ENCODE measurements at regions not wholly inside any gene's neighbourhood (a gene's known extent, or its start where the extent isn't known, plus 50 kb on each side); places are given as distances from the start of the nearest gene placed in this dataset.

GRCh38 chr5:68455216-68455615, 239.7 kb downstream of the PIK3R1 start:
- Histone ChIP-seq H3K4me1 (peaks cover 10 to 29% of the 10 kb centered on the region in 2 donors), H3K36me3 (no peaks in the 10 kb centered on the region), H3K27ac (no peak overlapping the region), H3K4me3 (no peak overlapping the region), H3K27me3 (no peaks in the 10 kb centered on the region), H3K9me3 (no peaks in the 10 kb centered on the region)
- DNase-seq (no peak), ATAC-seq (no peak)
- intact Hi-C loops (cut with DNase I), result no loop called here
- no peak for TF ChIP-seq CTCF (IDR thresholded peaks at IDR 0.05)

- ATAC-seq (peak; percentile 94), DNase-seq (peak in 2 of 4 donors; percentile 34 to 89)
- Histone ChIP-seq H3K9me3 (no peaks in the 10 kb centered on the region), H3K27ac (no peak overlapping the region), H3K4me3 (no peak overlapping the region), H3K27me3 (no peaks in the 10 kb centered on the region), H3K4me1 (peaks cover 6 to 29% of the 10 kb centered on the region in 2 donors), H3K36me3 (no peaks in the 10 kb centered on the region)
- intact Hi-C loops (cut with DNase I), result no loop called here
- TF ChIP-seq CTCF (IDR thresholded peaks at IDR 0.05), result no peak
Measured at GRCh38 chr5:68456756-68457217, 241.2 kb downstream of the PIK3R1 start.

- TF ChIP-seq CTCF (IDR thresholded peaks at IDR 0.05), result no peak
- Histone ChIP-seq H3K4me1 (peaks cover 6 to 29% of the 10 kb centered on the region in 2 donors), H3K9me3 (no peaks in the 10 kb centered on the region), H3K27me3 (no peaks in the 10 kb centered on the region), H3K36me3 (no peaks in the 10 kb centered on the region), H3K4me3 (no peak overlapping the region), H3K27ac (no peak overlapping the region)
- ATAC-seq, result no peak
- no peak for DNase-seq
- intact Hi-C loops (cut with DNase I), result no loop called here
Measured at GRCh38 chr5:68457285-68457684, 241.7 kb downstream of the PIK3R1 start.

GRCh38 chr5:68458416-68459021, 243.0 kb downstream of the PIK3R1 start:
- intact Hi-C loops (cut with DNase I), result no loop called here
- no peak overlapping the region for H3K27ac ChIP-seq
- H3K4me3 ChIP-seq, result no peak overlapping the region
- ATAC-seq, result no peak
- TF ChIP-seq CTCF (IDR thresholded peaks at IDR 0.05), result no peak
- no peaks in the 10 kb centered on the region for H3K27me3 ChIP-seq
- DNase-seq, result no peak
- peaks cover 6 to 29% of the 10 kb centered on the region in 2 donors for H3K4me1 ChIP-seq
- no peaks in the 10 kb centered on the region for H3K9me3 ChIP-seq
- H3K36me3 ChIP-seq, result no peaks in the 10 kb centered on the region

GRCh38 chr5:68459093-68459809, 243.7 kb downstream of the PIK3R1 start:
- ATAC-seq (peak; percentile 43), DNase-seq (no peak)
- Histone ChIP-seq H3K4me1 (peaks cover 6 to 29% of the 10 kb centered on the region in 2 donors), H3K4me3 (no peak overlapping the region), H3K9me3 (no peaks in the 10 kb centered on the region), H3K27ac (no peak overlapping the region), H3K36me3 (no peaks in the 10 kb centered on the region), H3K27me3 (no peaks in the 10 kb centered on the region)
- intact Hi-C loops (cut with DNase I), result no loop called here
- TF ChIP-seq CTCF (IDR thresholded peaks at IDR 0.05), result no peak
